Activated B cell treated with CpG ODN at 0.5 μM for 24 hours (primary cell): ENCODE measurements at regions not wholly inside any gene's neighbourhood (a gene's known extent, or its start where the extent isn't known, plus 50 kb on each side); places are given as distances from the start of the nearest gene placed in this dataset.

Experiments
- ATAC-seq: fragments of 200-7000 bp; cut with Tn5 transposase; one replicate; pipeline ENCODE4 v1.10.0; 2021; ENCODE audit warnings: low read depth, mild to moderate bottlenecking, moderate library complexity
- CTCF ChIA-PET: fragments of 350-600 bp; sonication (Branson Sonifier 250); formaldehyde crosslinking; loops from one replicate; lab custom pipeline; 2021; ENCODE audit warnings: antibody characterized with exemption; lab: Charles Lee
- POLR2A ChIA-PET: fragments of 350-600 bp; sonication (Branson Sonifier 250); formaldehyde crosslinking; loops from one replicate; lab custom pipeline; 2021; ENCODE audit warnings: antibody characterized with exemption; lab: Charles Lee
- DNase-seq: peaks from one replicate; pipeline ENCODE4 v3.0.0; 2022
- H3K27ac Mint-ChIP-seq: one replicate; pipeline ENCODE4 v1.8.0; 2020; ENCODE audit warnings: mixed read lengths
- H3K27me3 Mint-ChIP-seq: one replicate; pipeline ENCODE4 v1.8.0; 2021; ENCODE audit warnings: mixed read lengths
- H3K36me3 Mint-ChIP-seq: one replicate; pipeline ENCODE4 v1.8.0; 2021; ENCODE audit warnings: low read depth, mixed read lengths
- H3K4me1 Mint-ChIP-seq: one replicate; pipeline ENCODE4 v1.8.0; 2021; ENCODE audit warnings: mixed read lengths
- H3K4me3 Mint-ChIP-seq: one replicate; pipeline ENCODE4 v1.8.0; 2020; ENCODE audit warnings: mild to moderate bottlenecking, mixed read lengths
- H3K9me3 Mint-ChIP-seq: one replicate; pipeline ENCODE4 v1.8.0; 2020; ENCODE audit warnings: mixed read lengths
- CTCF ChIP-seq: fragments of 200-600 bp; IDR thresholded peaks from one replicate; pipeline ENCODE4 v1.8.0; 2022; ENCODE audit warnings: antibody characterized with exemption, mild to moderate bottlenecking
- intact Hi-C: fragments of 100-400 bp; cut with micrococcal nuclease; formaldehyde crosslinking; loops from one replicate; pipeline ENCODE4 v1.15.1; 2024

GRCh38 chr10:10804061-10804460 lies 213.6 kb upstream of the CELF2 start:
- Mint-ChIP-seq H3K36me3 (no peaks in the 10 kb centered on the region), H3K27me3 (no peaks in the 10 kb centered on the region), H3K4me1 (no peaks in the 10 kb centered on the region), H3K4me3 (no peak overlapping the region), H3K9me3 (peaks cover 2% of the 10 kb centered on the region), H3K27ac (no peak overlapping the region)
- TF ChIP-seq CTCF: no peak
- ChIA-PET CTCF (no interaction called here), POLR2A (no interaction called here)
- ATAC-seq (no peak), DNase-seq (no peak)
- intact Hi-C loops: no loop called here

- H3K4me3 Mint-ChIP-seq: no peak overlapping the region
- no peak overlapping the region for H3K27ac Mint-ChIP-seq
- peaks cover 2% of the 10 kb centered on the region for H3K9me3 Mint-ChIP-seq
- TF ChIP-seq CTCF: no peak
- intact Hi-C loops: no loop called here
- no peaks in the 10 kb centered on the region for H3K36me3 Mint-ChIP-seq
- POLR2A ChIA-PET: no interaction called here
- no peaks in the 10 kb centered on the region for H3K4me1 Mint-ChIP-seq
- DNase-seq (no peak), ATAC-seq (no peak)
- no peaks in the 10 kb centered on the region for H3K27me3 Mint-ChIP-seq
- CTCF ChIA-PET: no interaction called here
Measured at GRCh38 chr10:10804998-10805740, 212.5 kb upstream of the CELF2 start.

GRCh38 chr10:10807106-10807505 lies 210.6 kb upstream of the CELF2 start:
- H3K9me3 Mint-ChIP-seq: peaks cover 2% of the 10 kb centered on the region
- ChIA-PET CTCF (no interaction called here), POLR2A (no interaction called here)
- H3K27me3 Mint-ChIP-seq: peaks cover 4% of the 10 kb centered on the region
- H3K27ac Mint-ChIP-seq: no peak overlapping the region
- intact Hi-C loops: no loop called here
- ATAC-seq (no peak), DNase-seq (no peak)
- H3K4me3 Mint-ChIP-seq: no peak overlapping the region
- H3K36me3 Mint-ChIP-seq: no peaks in the 10 kb centered on the region
- no peak for TF ChIP-seq CTCF
- no peaks in the 10 kb centered on the region for H3K4me1 Mint-ChIP-seq

- Mint-ChIP-seq H3K9me3 (peaks cover 2% of the 10 kb centered on the region), H3K27me3 (peaks cover 4% of the 10 kb centered on the region), H3K36me3 (no peaks in the 10 kb centered on the region), H3K27ac (no peak overlapping the region), H3K4me3 (no peak overlapping the region), H3K4me1 (no peaks in the 10 kb centered on the region)
- ChIA-PET CTCF (no interaction called here), POLR2A (no interaction called here)
- intact Hi-C loops: no loop called here
- no peak for TF ChIP-seq CTCF
- DNase-seq (no peak), ATAC-seq (no peak)
Measured at GRCh38 chr10:10811562-10811961, 206.1 kb upstream of the CELF2 start.

- Mint-ChIP-seq H3K4me1 (no peaks in the 10 kb centered on the region), H3K9me3 (peaks cover 6% of the 10 kb centered on the region), H3K36me3 (no peaks in the 10 kb centered on the region), H3K27ac (no peak overlapping the region), H3K4me3 (no peak overlapping the region), H3K27me3 (peaks cover 4% of the 10 kb centered on the region)
- ChIA-PET POLR2A (no interaction called here), CTCF (no interaction called here)
- DNase-seq (no peak), ATAC-seq (no peak)
- intact Hi-C loops: no loop called here
- TF ChIP-seq CTCF: no peak
Measured at GRCh38 chr10:10813656-10814055, 204.0 kb upstream of the CELF2 start.
